Ishikawa (cell line): ENCODE measurements at regions not wholly inside any gene's neighbourhood (a gene's known extent, or its start where the extent isn't known, plus 50 kb on each side); places are given as distances from the start of the nearest gene placed in this dataset.

ENCODE experiments used
- CEBPB ChIP-seq: IDR thresholded peaks from 2 replicates; pipeline ENCODE4 v1.6.1; 2012
- CREB1 ChIP-seq: IDR thresholded peaks from 2 replicates; pipeline ENCODE4 v1.6.1; 2012; ENCODE audit warnings: low read depth
- EGR1 ChIP-seq: IDR thresholded peaks from 2 replicates; pipeline ENCODE4 v1.6.1; 2012
- EP300 ChIP-seq: IDR thresholded peaks from 2 replicates; pipeline ENCODE4 v1.6.1; 2012; ENCODE audit warnings: borderline replicate concordance
- FOXM1 ChIP-seq: IDR thresholded peaks from 2 replicates; pipeline ENCODE4 v1.6.1; 2012; ENCODE audit warnings: low read depth, borderline replicate concordance
- NFIC ChIP-seq: IDR thresholded peaks from 2 replicates; pipeline ENCODE4 v1.6.1; 2012
- RAD21 ChIP-seq: IDR thresholded peaks from 2 replicates; pipeline ENCODE4 v1.6.1; 2012; ENCODE audit warnings: low read depth
- TAF1 ChIP-seq: IDR thresholded peaks from 2 replicates; pipeline ENCODE4 v1.6.1; 2012; ENCODE audit warnings: low read depth, mild to moderate bottlenecking
- TCF12 ChIP-seq: IDR thresholded peaks from 2 replicates; pipeline ENCODE4 v1.6.1; 2012; ENCODE audit warnings: low read depth
- TEAD4 ChIP-seq: IDR thresholded peaks from 2 replicates; pipeline ENCODE4 v1.6.1; 2012
- YY1 ChIP-seq: IDR thresholded peaks from 2 replicates; pipeline ENCODE4 v1.6.1; 2012; ENCODE audit warnings: low read depth
- ZBTB7A ChIP-seq: IDR thresholded peaks from 2 replicates; pipeline ENCODE4 v1.6.1; 2012; ENCODE audit warnings: low read depth
- TF ChIP-seq, protein P1 (sequence below): IDR thresholded peaks from 2 replicates; pipeline ENCODE4 v1.6.1; 2012; ENCODE audit warnings: low read depth, mild to moderate bottlenecking
- TF ChIP-seq, protein P2 (sequence below): IDR thresholded peaks from 2 replicates; pipeline ENCODE4 v1.6.1; 2012
- TF ChIP-seq, protein P3 (sequence below): IDR thresholded peaks from 2 replicates; pipeline ENCODE4 v1.6.1; 2012

DNA sequence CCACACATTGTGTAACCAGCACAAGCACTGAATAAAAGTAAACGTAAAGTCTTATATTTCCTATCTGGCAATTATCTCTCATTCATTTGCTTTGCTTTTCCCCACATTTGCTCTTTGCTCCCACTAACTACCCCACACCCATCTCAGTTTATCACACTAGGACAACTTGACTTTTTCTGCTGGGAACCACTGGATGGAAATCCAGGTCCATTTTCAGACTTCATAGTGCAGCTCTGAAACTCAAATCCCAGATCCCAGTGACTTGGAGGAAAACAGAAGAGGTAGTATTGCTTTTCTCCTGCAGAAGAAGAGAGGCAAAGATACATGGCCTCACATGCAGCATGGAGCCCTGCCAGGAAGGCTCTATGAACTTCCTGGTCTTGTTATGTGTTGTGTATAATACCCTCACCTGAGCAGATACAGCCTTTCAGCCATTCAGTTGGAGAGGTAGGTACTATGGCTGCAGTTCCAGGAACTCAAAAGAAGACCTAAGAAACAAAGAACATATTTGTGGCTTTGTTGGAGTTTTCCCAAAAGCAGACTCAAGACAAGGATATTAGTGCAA is 90.0 kb upstream of the NIPBL start:
- TF ChIP-seq, protein P1, sequence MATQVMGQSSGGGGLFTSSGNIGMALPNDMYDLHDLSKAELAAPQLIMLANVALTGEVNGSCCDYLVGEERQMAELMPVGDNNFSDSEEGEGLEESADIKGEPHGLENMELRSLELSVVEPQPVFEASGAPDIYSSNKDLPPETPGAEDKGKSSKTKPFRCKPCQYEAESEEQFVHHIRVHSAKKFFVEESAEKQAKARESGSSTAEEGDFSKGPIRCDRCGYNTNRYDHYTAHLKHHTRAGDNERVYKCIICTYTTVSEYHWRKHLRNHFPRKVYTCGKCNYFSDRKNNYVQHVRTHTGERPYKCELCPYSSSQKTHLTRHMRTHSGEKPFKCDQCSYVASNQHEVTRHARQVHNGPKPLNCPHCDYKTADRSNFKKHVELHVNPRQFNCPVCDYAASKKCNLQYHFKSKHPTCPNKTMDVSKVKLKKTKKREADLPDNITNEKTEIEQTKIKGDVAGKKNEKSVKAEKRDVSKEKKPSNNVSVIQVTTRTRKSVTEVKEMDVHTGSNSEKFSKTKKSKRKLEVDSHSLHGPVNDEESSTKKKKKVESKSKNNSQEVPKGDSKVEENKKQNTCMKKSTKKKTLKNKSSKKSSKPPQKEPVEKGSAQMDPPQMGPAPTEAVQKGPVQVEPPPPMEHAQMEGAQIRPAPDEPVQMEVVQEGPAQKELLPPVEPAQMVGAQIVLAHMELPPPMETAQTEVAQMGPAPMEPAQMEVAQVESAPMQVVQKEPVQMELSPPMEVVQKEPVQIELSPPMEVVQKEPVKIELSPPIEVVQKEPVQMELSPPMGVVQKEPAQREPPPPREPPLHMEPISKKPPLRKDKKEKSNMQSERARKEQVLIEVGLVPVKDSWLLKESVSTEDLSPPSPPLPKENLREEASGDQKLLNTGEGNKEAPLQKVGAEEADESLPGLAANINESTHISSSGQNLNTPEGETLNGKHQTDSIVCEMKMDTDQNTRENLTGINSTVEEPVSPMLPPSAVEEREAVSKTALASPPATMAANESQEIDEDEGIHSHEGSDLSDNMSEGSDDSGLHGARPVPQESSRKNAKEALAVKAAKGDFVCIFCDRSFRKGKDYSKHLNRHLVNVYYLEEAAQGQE = no peak
- no peak for TF ChIP-seq EGR1
- TF ChIP-seq, protein P2, sequence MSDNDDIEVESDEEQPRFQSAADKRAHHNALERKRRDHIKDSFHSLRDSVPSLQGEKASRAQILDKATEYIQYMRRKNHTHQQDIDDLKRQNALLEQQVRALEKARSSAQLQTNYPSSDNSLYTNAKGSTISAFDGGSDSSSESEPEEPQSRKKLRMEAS = no peak
- no peak for TF ChIP-seq CEBPB
- TF ChIP-seq ZBTB7A = no peak
- TF ChIP-seq TEAD4 = no peak

DNA sequence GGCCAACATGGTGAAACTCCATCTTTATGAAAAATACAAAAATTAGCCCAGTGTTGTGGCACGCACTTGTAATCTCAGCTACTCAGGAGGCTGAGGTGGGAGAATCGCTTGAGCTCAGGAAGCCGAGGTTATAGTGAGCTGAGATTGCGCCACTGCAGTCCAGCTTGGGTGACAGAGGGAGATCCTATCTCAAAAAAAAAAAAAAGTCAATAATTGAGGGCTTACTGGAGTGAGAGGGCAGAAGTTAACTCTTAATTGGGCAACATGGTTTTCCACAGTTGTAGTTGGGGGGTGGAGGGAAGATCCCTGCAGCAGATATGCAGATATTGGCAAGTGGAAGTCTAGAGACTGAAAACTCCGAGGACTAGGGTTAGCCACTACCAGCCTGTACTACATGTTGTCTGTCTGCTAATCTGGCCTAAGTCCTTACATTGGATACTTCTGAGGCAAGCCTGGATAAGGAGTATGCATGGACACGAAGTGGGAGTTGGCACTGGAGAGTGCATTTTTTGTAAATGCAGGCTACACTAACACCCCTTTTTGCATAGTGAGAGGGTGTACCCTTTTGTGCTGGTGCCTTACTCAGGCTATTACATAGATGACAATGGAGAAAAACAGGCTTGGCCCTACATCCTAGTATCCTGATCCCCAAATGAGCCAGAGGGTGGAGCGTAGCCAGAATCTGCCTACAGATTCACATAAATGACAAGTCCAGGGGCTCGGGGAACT is 89.0 kb upstream of the NIPBL start:
- TF ChIP-seq ZBTB7A (no peak), RAD21 (no peak), CREB1 (no peak), YY1 (no peak), TAF1 (no peak), EP300 (no peak), EGR1 (no peak), NFIC (no peak), FOXM1 (no peak), TCF12 (no peak), CEBPB (no peak)
- TF ChIP-seq, protein P2 = no peak
- TF ChIP-seq, protein P3, sequence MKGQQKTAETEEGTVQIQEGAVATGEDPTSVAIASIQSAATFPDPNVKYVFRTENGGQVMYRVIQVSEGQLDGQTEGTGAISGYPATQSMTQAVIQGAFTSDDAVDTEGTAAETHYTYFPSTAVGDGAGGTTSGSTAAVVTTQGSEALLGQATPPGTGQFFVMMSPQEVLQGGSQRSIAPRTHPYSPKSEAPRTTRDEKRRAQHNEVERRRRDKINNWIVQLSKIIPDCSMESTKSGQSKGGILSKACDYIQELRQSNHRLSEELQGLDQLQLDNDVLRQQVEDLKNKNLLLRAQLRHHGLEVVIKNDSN = no peak
- TF ChIP-seq, protein P1 = no peak

DNA sequence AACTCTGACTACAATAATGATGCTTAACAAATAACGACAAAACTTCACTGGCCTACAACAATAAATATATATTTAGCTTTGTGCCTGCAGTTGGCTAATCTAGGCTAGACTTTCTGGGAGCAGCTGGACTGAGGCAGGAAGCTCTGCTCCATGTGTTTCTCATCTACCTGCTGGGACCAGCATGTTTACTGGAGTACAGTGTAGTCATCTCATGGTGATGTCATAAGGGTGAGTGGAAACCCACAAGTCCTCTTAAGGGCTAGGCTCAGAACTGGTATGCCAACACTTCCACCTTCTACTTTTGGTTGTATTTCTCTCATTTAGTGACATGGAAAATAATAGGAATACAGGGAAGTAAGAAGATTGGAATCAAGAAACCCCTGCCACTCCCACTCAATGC is 85.7 kb upstream of the NIPBL start:
- TF ChIP-seq CREB1 (no peak), FOXM1 (no peak), NFIC (no peak), RAD21 (no peak), CEBPB (no peak), EGR1 (no peak), ZBTB7A (no peak), EP300 (no peak)
- TF ChIP-seq, protein P1 = no peak
- TF ChIP-seq, protein P2 = no peak

DNA sequence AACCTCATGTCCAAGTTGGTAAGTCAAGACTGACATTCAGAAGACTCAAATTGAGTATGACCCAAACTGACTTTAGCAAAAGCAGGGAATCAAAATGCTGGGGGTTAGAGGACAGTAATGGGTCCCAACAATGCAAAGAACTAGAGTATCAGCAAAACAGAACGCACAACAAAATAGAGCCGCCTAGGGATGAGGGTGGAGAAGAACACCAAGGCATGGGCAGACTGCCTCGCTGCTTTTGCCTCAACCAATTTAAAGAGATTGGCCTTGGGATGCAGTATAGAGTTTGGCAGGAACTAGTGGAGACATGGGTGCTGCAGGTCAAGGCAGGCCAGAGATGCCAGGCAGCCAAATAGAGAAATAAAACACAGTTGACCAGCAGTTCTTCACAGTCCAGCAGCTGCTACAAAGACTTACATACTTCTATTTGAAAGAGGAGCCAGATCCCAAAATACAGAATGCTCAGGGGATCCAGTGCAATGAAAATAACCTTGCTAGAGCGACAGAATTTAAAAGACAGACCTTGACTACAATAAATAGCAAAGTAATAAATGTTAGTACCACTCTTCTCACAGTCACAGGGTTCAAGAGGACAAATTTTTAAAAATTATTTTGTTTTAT is 83.9 kb upstream of the NIPBL start:
- TF ChIP-seq TAF1 = no peak
- TF ChIP-seq RAD21 = no peak
- TF ChIP-seq, protein P2 = no peak
- TF ChIP-seq ZBTB7A = no peak
- TF ChIP-seq, protein P3 = no peak
- TF ChIP-seq NFIC = no peak
- TF ChIP-seq TEAD4 = no peak
- no peak for TF ChIP-seq YY1
- no peak for TF ChIP-seq FOXM1
- TF ChIP-seq CREB1 = no peak
- no peak for TF ChIP-seq EP300
